A549 (cell line): ENCODE measurements at regions not wholly inside any gene's neighbourhood (a gene's known extent, or its start where the extent isn't known, plus 50 kb on each side); places are given as distances from the start of the nearest gene placed in this dataset.

Experiments used
- CTCF ChIP-seq: fragments of >200 bp; sonication (Bioruptor Twin); formaldehyde crosslinking; IDR thresholded peaks from 3 replicates; pipeline ENCODE4 v1.5.1; 2016
- ZFP36 ChIP-seq: fragments of 450-650 bp; IDR thresholded peaks from 2 replicates; pipeline ENCODE4 v1.6.1; 2014; ENCODE audit warnings: borderline replicate concordance; ENCODE audit not compliant: partially characterized antibody

GRCh38 chr4:61068060-61068459 is 132.1 kb upstream of the ADGRL3 start:
- no peak for TF ChIP-seq CTCF
- no peak for TF ChIP-seq ZFP36
